HG02840 (cell line): ENCODE measurements at regions not wholly inside any gene's neighbourhood (a gene's known extent, or its start where the extent isn't known, plus 50 kb on each side); places are given as distances from the start of the nearest gene placed in this dataset.

Experiments used
- ATAC-seq: cut with Tn5 transposase; IDR thresholded peaks from one replicate; pipeline ENCODE4 v1.9.1; 2021; ENCODE audit warnings: mild to moderate bottlenecking, moderate library complexity, moderate number of reproducible peaks; ENCODE audit not compliant: unreplicated experiment, low FRiP score

DNA sequence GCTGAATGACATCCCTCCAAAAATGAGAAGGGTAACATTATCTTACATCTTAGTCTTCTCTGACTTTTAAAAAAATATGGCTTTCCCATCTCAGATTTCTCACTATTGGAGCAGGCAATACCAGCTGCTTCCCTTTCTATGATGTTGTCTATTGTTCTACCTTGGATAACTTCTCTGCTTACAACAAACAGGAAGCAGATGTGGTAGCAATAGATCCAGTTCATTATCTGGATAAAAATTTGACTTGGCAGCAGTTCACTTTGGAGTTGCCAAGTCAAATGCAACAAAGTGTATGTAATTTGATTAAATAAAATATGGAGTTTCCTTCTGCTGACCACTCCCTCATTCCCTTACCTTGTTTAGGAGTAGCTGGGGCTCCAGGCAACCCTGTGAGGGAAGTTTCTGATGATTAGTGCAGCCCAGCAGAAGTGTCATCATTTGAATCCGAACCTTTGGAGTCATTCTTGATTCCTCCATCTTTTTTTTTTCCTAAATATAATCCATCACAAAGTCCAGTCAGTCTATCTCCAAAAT, 72.0 kb upstream of the GPRIN3 start:
- ATAC-seq = no peak

- ATAC-seq = no peak
These were observed 65.8 kb upstream of the GPRIN3 start for GRCh38 chr4:89373394-89373793.

DNA sequence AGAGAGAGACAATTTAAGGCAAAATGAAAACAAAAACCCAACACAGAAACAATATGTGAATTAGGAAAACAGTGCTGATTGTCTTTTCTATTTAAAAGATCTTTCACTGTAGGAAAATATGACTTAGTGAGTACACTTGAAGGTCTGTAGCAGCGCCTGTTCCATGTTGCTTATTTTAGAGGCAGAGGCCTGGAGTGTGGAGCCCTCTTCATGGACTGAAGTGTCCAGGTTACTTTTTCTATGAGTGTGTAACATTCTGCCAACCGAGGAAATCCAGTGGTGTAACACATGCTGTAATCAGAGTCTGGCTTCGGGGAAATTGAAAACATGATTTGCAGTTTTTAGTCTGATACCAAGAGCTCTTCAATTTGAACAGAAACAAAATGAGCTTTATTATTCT, 64.0 kb upstream of the GPRIN3 start:
- no peak for ATAC-seq

DNA sequence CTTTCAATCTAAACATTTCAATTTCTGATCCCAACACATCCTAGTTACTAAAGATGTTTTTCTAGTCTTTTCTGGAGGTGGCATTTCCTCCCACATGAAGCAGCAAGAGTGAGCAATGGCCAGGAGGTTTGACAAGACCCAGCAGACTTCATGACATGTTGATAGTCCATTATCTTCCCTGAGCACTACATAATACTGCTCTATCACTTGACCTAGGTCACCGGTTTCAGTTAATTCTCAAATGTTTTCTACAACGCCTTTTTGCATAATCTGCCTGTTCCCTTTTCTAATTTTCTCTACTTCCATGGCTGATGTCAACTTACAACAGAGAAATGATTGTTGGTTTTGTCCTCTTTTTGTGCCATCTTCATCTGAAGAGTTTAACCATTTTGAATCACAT, 62.0 kb upstream of the GPRIN3 start:
- no peak for ATAC-seq

DNA sequence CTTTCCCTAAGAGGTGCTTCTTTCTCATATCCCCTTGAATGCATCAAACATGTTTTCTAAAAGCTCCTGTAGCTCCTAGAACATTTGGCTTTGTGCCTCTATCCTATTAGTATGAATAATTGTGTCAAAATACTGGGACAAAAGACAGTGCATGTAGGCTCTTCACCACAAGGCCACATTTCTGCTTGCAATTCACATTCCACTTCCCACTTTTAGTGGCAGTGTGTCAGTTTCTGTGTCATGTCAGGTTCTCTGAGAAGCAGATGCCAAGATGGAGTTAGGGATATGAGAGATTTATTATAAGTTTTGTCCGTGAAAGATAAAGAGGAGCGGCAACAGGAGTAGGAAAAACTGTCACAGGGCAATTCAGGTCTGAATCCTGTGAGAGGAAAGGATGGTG, 61.3 kb upstream of the GPRIN3 start:
- ATAC-seq = no peak

DNA sequence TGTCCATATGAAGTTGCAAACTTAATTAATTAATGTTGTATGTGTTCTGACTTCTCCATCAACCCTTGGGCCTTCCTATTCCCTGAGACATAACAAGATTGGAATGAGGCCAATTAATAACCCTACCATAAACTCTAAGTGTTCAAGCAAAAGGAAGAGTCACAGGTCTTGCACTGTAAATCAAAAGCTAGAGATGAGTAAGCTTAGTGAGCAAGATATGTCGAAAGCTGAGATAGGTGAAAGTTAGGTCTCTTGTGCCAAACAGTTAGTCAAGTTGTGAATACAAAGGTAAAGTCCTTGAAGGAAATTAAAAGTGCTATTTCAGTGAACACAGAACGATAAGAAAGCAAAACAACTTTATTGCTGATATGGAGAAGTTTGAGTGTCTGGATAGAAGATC, 58.2 kb upstream of the GPRIN3 start:
- ATAC-seq = no peak

GRCh38 chr4:89365375-89365774, 57.8 kb upstream of the GPRIN3 start:
- no peak for ATAC-seq

DNA sequence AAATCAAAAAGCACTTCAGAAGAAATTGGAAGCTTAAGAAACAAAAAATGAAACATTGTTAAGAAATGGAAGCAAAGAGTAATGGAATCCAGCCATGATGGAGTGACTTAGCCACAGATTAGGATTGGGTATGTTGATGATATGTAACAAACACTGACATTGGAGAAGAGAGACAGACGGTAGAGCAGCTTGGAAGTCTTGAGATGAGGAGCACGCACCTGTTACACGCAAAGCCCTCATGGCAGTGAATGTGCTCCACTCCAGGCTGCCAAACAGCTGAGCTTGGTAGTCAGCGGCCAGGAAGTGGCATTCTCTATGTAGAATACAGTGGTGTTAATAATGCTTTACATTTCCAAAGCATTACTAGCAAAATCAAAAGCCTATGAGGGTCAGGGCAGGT, 56.9 kb upstream of the GPRIN3 start:
- ATAC-seq = no peak

DNA sequence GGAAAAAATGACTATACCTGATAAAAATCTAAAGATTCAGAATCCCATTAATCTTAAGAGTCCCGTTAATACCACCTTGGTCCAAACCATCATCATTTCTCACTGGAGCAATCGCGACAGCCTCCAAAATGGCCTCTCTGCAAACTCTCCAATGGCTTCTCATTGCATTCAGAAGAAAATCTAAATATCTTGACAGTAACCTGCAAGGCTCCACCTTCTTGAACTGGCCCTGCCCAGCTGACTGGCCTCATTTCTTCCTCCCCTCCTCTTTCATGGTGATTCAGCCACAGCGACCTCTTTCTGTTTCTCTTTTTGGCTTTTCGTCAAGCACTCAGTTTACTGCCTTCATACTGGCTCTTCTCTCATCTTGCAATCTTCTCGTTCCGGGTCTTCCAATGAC, 56.2 kb upstream of the GPRIN3 start:
- ATAC-seq = no peak

DNA sequence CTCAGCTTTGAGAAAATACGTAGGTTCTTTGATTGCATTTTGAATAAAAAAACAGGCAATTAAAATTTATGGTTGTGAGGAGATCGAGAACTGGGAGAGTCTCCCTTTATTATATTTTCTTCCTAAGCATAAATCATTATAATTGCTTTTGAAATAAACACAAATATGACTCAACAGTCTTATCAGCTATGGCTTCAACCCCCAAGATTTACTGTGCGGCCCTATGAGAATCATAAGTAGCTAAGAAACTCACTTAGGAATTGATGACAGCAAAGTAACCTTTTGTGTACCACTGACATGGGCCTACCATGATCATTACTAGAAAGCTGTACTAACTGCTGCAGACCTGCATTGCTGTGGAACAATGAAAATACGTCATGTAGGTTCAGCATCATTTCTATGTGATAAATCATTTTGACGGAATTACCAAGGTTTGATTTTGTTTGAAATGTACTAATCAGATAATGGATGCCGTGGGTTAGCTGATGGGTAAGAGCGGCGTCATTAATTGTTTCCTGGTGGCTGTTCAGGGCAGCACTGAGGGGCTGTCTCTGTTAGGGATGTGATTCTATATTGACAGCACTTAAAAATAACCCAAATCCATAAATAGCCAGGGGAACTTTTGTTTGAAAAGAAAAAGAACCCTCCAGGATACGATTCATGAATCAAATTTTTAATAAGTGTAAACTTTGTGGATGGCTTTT, 51.5 kb upstream of the GPRIN3 start:
- ATAC-seq = no peak

DNA sequence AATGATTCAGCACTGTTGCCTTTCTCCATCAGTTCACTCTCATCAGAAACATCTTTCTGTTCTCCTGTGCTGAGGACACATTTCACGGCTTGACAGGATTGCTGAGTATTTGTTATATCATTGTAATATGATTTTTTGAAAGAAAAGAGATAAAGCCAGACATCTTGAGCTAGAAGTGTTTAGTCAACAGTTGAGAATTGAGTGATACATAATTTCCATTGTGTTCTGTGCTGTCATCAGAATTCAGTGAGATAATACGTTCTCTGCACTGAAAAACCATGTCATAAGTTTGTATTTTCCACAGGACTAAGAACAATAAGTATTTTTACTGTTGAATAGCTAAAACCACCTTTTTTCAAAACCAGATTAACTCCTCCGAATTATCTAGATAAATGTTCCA, 50.2 kb upstream of the GPRIN3 start:
- ATAC-seq = no peak
